LNCAP (cell line): ENCODE measurements at regions not wholly inside any gene's neighbourhood (a gene's known extent, or its start where the extent isn't known, plus 50 kb on each side); places are given as distances from the start of the nearest gene placed in this dataset.

Source experiments
- CTCF ChIP-seq: fragments of 450-650 bp; IDR thresholded peaks from 2 replicates; pipeline ENCODE4 v1.5.1; 2017; ENCODE audit warnings: mild to moderate bottlenecking

- TF ChIP-seq CTCF: no peak
Measured at GRCh38 chr2:215836881-215837280, 176.5 kb downstream of the MREG start.

- no peak for TF ChIP-seq CTCF
Measured at GRCh38 chr2:215835657-215836056, 177.7 kb downstream of the MREG start.

- TF ChIP-seq CTCF: no peak
Measured at GRCh38 chr2:215835231-215835630, 178.1 kb downstream of the MREG start.

GRCh38 chr2:215833531-215834162 lies 179.7 kb downstream of the MREG start:
- no peak for TF ChIP-seq CTCF

- TF ChIP-seq CTCF: no peak
Measured at GRCh38 chr2:215832791-215833190, 180.6 kb downstream of the MREG start.

- no peak for TF ChIP-seq CTCF
Measured at GRCh38 chr2:215831296-215831913, 181.9 kb downstream of the MREG start.

GRCh38 chr2:215830304-215830703 lies 183.0 kb downstream of the MREG start:
- TF ChIP-seq CTCF: no peak
